RWPE1 (cell line): ENCODE measurements at regions not wholly inside any gene's neighbourhood (a gene's known extent, or its start where the extent isn't known, plus 50 kb on each side); places are given as distances from the start of the nearest gene placed in this dataset.
A peak's percentile ranks its signal among the peaks of the same experiment; 100 is the strongest.

ENCODE experiments used
- CTCF ChIA-PET: fragments of 350-600 bp; sonication (Branson Sonifier 250); formaldehyde crosslinking; extraction: SDS; loops from one replicate; lab custom pipeline; 2021; lab: Yijun Ruan, JAX
- POLR2A ChIA-PET: fragments of 400-600 bp; formaldehyde crosslinking; extraction: SDS; loops from one replicate; lab custom pipeline; 2020; ENCODE audit warnings: antibody characterized with exemption; ENCODE audit not compliant: low non-redundant PET; lab: Yijun Ruan, JAX
- DNase-seq: peaks from one replicate; pipeline ENCODE4 v3.0.0; 2012; ENCODE audit warnings: low spot score
- H3K27ac ChIP-seq: fragments of 450-650 bp; 2 replicates; pipeline ENCODE4 v1.5.1; 2017
- TF ChIP-seq, protein P1 (sequence below): fragments of 450-650 bp; conservative IDR thresholded peaks from 2 replicates; pipeline ENCODE4 v1.5.1; 2017; ENCODE audit warnings: low read depth, mild to moderate bottlenecking

DNA sequence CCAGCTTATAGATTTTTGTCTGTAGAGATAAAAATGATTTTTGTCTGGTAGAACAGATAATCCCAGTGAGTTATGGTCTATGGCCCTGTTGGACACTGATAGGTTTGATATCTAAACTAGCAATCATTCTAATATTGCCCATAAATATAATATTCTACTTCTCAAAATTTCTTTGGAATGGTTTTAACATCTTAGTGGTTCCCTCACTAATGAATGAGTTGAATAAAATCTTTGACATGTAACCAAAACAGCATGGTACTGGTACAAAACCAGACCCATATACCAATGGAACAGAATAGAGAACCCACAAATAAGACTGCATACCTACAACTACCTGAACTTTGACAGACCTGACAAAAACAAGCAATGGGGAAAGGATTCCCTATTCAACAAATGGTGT lies 219.7 kb downstream of the SEC61B start:
- ChIA-PET CTCF (no interaction called here), POLR2A (no interaction called here)
- TF ChIP-seq, protein P1, sequence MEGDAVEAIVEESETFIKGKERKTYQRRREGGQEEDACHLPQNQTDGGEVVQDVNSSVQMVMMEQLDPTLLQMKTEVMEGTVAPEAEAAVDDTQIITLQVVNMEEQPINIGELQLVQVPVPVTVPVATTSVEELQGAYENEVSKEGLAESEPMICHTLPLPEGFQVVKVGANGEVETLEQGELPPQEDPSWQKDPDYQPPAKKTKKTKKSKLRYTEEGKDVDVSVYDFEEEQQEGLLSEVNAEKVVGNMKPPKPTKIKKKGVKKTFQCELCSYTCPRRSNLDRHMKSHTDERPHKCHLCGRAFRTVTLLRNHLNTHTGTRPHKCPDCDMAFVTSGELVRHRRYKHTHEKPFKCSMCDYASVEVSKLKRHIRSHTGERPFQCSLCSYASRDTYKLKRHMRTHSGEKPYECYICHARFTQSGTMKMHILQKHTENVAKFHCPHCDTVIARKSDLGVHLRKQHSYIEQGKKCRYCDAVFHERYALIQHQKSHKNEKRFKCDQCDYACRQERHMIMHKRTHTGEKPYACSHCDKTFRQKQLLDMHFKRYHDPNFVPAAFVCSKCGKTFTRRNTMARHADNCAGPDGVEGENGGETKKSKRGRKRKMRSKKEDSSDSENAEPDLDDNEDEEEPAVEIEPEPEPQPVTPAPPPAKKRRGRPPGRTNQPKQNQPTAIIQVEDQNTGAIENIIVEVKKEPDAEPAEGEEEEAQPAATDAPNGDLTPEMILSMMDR: no peak
- DNase-seq: no peak
- H3K27ac ChIP-seq: no peak overlapping the region

DNA sequence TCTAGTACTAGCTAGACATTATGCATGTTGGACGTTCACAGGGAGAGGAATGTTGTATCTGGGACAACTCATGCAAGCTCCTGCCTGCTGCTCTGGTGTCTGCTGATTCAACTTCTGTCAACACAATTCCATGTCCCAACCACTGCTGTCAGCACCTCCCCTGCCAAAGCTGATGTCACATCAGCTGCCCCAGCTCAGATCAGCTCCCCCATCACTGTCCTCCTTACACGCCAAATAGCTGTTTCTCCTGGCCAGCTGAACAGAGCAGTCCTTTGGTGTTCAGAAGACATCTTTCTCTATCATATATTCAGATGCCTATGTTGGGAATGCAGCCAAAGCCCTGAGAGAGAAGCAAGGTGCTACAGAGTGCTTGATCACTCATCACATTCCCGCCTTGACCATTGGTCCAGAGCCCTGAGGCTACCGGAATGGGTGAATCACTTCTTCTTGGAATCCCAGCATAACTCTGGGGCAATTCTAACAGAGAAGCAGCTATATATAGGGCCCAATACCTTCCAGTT lies 223.3 kb downstream of the SEC61B start:
- DNase-seq: peak; percentile 97
- TF ChIP-seq, protein P1: no peak
- CTCF ChIA-PET: interaction anchor here (0.6 to 0.7 kb wide), 2 partner anchors 43 to 53 kb away, joined by 3 read pairs; no protein-coding TSS in a partner anchor
- H3K27ac ChIP-seq: peak overlapping the region; percentile 25; the same call in 1 of the 2 replicates
- POLR2A ChIA-PET: no interaction called here

DNA sequence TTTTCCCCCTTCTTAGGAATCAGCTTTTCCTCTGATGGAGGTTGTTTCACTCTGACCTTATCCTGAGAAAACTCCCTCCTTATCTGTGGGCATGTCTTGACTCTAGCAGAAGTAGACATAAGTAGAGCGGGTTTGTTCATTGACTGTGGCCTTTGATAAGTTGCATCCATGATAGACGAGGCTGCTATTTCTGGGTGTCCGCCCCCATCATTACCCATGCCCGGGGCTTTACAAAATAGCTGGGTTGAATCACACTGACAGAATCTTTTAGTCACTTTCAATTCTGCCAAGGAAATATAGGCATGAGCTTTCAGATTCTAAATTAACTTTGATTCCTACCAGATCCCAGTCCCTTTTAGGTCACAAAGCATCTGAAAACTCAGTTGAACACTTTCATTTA lies 223.8 kb downstream of the SEC61B start:
- DNase-seq: peak; percentile 55
- TF ChIP-seq, protein P1: no peak
- POLR2A ChIA-PET: interaction anchor here (0.5 kb wide), 1 partner anchor 51 kb away, joined by 3 read pairs; no protein-coding TSS in a partner anchor
- H3K27ac ChIP-seq: no peak overlapping the region
- CTCF ChIA-PET: interaction anchor here (0.7 kb wide), 1 partner anchor 43 kb away, joined by 3 read pairs; no protein-coding TSS in a partner anchor

DNA sequence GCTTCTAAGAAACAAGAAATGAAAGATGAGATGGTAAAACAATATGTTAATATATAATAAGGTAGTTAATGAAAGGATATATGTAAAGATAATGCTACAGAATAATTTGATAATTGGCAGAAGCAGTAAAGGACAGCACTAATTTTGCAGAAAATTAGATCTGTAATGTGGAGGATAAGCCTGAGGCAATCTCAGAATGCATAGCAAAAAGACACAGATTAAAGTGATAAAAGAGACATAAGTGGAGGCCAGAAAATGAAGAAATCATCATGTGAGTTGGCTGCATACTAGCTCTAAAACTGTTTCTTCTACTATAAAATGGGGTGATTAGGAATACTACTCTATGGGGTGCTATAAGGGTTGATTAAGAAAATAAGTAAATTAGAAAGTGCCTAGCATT lies 225.9 kb downstream of the SEC61B start:
- no peak for DNase-seq
- TF ChIP-seq, protein P1: no peak; the same call in 1 of the 2 replicates
- POLR2A ChIA-PET: no interaction called here
- H3K27ac ChIP-seq: no peak overlapping the region
- CTCF ChIA-PET: interaction anchor here (0.5 kb wide), 1 partner anchor 1476 kb away, joined by 3 read pairs; no protein-coding TSS in a partner anchor

DNA sequence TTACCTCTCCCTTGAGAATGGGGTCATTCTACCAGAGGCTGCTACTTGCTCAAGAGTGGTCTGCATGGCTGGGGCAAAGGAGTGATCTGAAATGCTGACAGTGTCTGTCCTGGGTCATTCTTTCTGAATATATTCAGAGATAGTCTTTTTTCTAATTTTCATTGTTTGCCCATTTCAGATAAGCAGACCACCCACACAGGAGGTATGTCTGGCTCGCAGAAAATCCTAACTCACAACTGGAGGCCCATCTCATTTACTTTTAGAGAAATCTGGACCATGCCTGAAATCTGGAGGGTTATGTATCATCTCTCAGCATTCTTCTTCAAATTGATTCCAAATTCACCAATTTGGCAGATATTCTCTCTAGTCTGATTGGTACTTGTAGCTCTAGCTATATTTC lies 227.6 kb downstream of the SEC61B start:
- DNase-seq: no peak
- H3K27ac ChIP-seq: no peak overlapping the region
- TF ChIP-seq, protein P1: no peak
- ChIA-PET POLR2A (no interaction called here), CTCF (interaction anchor here (0.6 kb wide), 1 partner anchor 937 kb away, joined by 3 read pairs; no protein-coding TSS in a partner anchor)

DNA sequence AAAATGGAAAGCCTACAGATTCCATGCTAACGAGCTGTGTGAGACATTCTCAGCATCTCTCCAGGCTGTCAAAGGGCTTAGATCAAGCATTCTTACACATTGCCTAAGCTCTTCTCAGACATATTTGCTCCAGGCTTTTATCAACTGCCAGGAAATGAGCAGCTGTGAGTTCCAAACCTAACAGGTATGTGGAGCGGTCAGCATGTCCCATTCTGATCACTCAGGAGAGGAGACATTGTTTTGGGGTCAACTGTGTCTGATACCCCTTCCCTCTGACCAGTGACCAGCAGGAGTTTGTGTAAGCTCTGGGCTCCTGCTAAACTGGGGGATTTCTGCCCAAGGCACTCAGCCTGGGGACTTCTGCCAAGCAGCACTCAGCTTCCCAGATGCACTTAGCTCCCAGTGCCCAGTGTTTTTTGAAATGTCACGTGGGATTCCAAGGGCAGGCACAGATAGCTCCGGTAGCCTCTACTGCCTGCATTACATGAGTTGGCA lies 229.1 kb downstream of the SEC61B start:
- POLR2A ChIA-PET: no interaction called here
- CTCF ChIA-PET: no interaction called here
- no peak for DNase-seq
- no peak overlapping the region for H3K27ac ChIP-seq
- TF ChIP-seq, protein P1: no peak
